KMS-11 (cell line): ENCODE measurements at regions not wholly inside any gene's neighbourhood (a gene's known extent, or its start where the extent isn't known, plus 50 kb on each side); places are given as distances from the start of the nearest gene placed in this dataset.

Experiments used
- H2AFZ ChIP-seq: fragments of 200-600 bp; sonication (generic); 2 replicates; pipeline ENCODE4 v1.6.1; 2016; ENCODE audit warnings: antibody characterized with exemption, mixed run types, low read depth
- H3K27ac ChIP-seq: fragments of 200-600 bp; sonication (generic); 2 replicates; pipeline ENCODE4 v1.6.1; 2016; ENCODE audit warnings: mild to moderate bottlenecking, mixed run types
- H3K27me3 ChIP-seq: fragments of 200-600 bp; sonication (generic); 2 replicates; pipeline ENCODE4 v1.6.1; 2017; ENCODE audit warnings: mild to moderate bottlenecking, low read depth, mixed run types, moderate library complexity; ENCODE audit not compliant: insufficient read depth
- H3K36me3 ChIP-seq: fragments of 200-600 bp; sonication (generic); 2 replicates; pipeline ENCODE4 v1.6.1; 2017; ENCODE audit warnings: mild to moderate bottlenecking, mixed run types; ENCODE audit not compliant: insufficient read depth
- H3K4me1 ChIP-seq: fragments of 200-600 bp; sonication (generic); 2 replicates; pipeline ENCODE4 v1.6.1; 2016; ENCODE audit warnings: mild to moderate bottlenecking, low read depth, mixed run types; ENCODE audit not compliant: poor library complexity, severe bottlenecking
- H3K4me2 ChIP-seq: fragments of 200-600 bp; sonication (generic); 2 replicates; pipeline ENCODE4 v1.7.0; 2016; ENCODE audit warnings: mild to moderate bottlenecking, mixed run types
- H3K4me3 ChIP-seq: fragments of 200-600 bp; sonication (generic); IDR thresholded peaks from 2 replicates; pipeline ENCODE4 v1.6.1; 2017; ENCODE audit warnings: low read depth, low read length, mixed read lengths; ENCODE audit not compliant: insufficient read depth
- H3K79me2 ChIP-seq: fragments of 200-600 bp; sonication (generic); 2 replicates; pipeline ENCODE4 v1.6.1; 2016; ENCODE audit warnings: low read depth, mixed run types; ENCODE audit not compliant: insufficient read depth
- H3K9ac ChIP-seq: fragments of 200-600 bp; sonication (generic); 2 replicates; pipeline ENCODE4 v1.6.1; 2016; ENCODE audit warnings: mild to moderate bottlenecking, mixed run types
- H4K20me1 ChIP-seq: fragments of 200-600 bp; sonication (generic); 2 replicates; pipeline ENCODE4 v1.6.1; 2016; ENCODE audit warnings: mild to moderate bottlenecking, mixed run types; ENCODE audit not compliant: insufficient read depth
- CTCF ChIP-seq: fragments of 200-600 bp; sonication (generic); conservative IDR thresholded peaks from 2 replicates; pipeline ENCODE4 v1.6.1; 2017; ENCODE audit warnings: low read depth, mild to moderate bottlenecking, antibody characterized with exemption, low read length, moderate library complexity, mixed read lengths

GRCh38 chr11:34795641-34796040 is 120.5 kb downstream of the APIP start:
- Histone ChIP-seq H3K36me3 (no peaks in the 10 kb centered on the region), H3K79me2 (no peaks in the 10 kb centered on the region), H3K4me1 (peaks cover 23% of the 10 kb centered on the region), H3K4me2 (no peak overlapping the region), H3K27me3 (no peaks in the 10 kb centered on the region), H3K27ac (no peak overlapping the region), H2AFZ (no peak overlapping the region), H3K9ac (no peak overlapping the region), H3K4me3 (no peak overlapping the region), H4K20me1 (no peaks in the 10 kb centered on the region)
- TF ChIP-seq CTCF: no peak

- no peak overlapping the region for H3K4me2 ChIP-seq
- no peaks in the 10 kb centered on the region for H3K27me3 ChIP-seq
- no peak overlapping the region for H3K27ac ChIP-seq
- peaks cover 31% of the 10 kb centered on the region for H3K4me1 ChIP-seq
- H3K9ac ChIP-seq: no peak overlapping the region
- no peaks in the 10 kb centered on the region for H4K20me1 ChIP-seq
- H3K79me2 ChIP-seq: no peaks in the 10 kb centered on the region
- H2AFZ ChIP-seq: no peak overlapping the region
- TF ChIP-seq CTCF: no peak
- no peak overlapping the region for H3K4me3 ChIP-seq
- H3K36me3 ChIP-seq: no peaks in the 10 kb centered on the region
These were observed 121.5 kb downstream of the APIP start for GRCh38 chr11:34794696-34795095.

GRCh38 chr11:34793666-34794065 is 122.5 kb downstream of the APIP start:
- peaks cover 31% of the 10 kb centered on the region for H3K4me1 ChIP-seq
- no peaks in the 10 kb centered on the region for H3K27me3 ChIP-seq
- H3K27ac ChIP-seq: no peak overlapping the region
- H3K79me2 ChIP-seq: no peaks in the 10 kb centered on the region
- no peaks in the 10 kb centered on the region for H4K20me1 ChIP-seq
- no peak for TF ChIP-seq CTCF
- H3K4me2 ChIP-seq: no peak overlapping the region
- no peak overlapping the region for H2AFZ ChIP-seq
- H3K4me3 ChIP-seq: no peak overlapping the region
- H3K36me3 ChIP-seq: no peaks in the 10 kb centered on the region
- no peak overlapping the region for H3K9ac ChIP-seq

GRCh38 chr11:34792814-34793258 is 123.3 kb downstream of the APIP start:
- Histone ChIP-seq H4K20me1 (no peaks in the 10 kb centered on the region), H3K4me3 (no peak overlapping the region), H3K4me2 (no peak overlapping the region), H3K79me2 (no peaks in the 10 kb centered on the region), H3K4me1 (peaks cover 35% of the 10 kb centered on the region), H3K9ac (no peak overlapping the region), H3K36me3 (no peaks in the 10 kb centered on the region), H3K27ac (no peak overlapping the region), H2AFZ (no peak overlapping the region), H3K27me3 (no peaks in the 10 kb centered on the region)
- TF ChIP-seq CTCF: no peak
